ENCODE measurements at regions not wholly inside any gene's neighbourhood (a gene's known extent, or its start where the extent isn't known, plus 50 kb on each side); places are given as distances from the start of the nearest gene placed in this dataset.

DNA sequence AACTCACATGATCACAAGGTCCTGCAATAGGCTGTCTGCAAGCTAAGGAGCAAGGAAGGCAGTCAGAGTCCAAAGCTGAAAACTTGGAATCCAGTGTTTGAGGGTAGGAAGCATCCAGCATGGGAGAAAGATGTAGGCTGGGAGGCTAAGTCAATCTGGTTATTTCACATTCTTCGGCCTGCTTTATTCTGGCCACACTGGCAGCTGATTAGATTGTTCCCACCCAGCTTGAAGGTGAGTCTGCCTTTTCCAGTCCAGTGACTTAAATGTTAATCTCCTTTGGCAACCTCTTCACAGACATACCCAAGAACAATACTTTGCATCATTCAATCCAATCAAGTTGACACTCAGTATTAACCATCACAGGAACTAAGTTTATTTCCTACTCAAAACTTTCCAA, 453.4 kb downstream of the TLE4 start:
- FAIRE-seq (no peak), DNase-seq (ENCODE audit: low spot score in 2 of 2) (no peak)

DNA sequence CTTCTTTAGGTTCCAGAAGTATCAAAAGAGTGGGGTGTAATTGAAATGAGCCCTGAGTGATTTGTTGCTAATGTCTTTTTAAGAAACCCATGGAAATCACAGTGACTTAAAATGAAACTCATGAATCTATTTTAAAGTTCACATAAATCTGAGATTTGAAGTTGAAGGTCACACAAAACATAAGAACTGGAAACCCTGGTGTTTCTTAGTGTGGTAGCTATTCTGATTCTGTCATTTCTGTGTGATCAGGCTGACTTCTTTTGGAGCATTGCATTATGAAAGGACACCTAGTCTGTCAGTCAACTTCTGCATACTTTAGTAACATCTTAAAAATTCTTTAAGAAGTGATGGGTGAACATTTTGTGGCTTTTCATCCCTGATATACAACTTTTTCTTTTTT, 448.8 kb downstream of the TLE4 start:
- FAIRE-seq (no peak), DNase-seq (ENCODE audit: low spot score in 2 of 2) (no peak)

DNA sequence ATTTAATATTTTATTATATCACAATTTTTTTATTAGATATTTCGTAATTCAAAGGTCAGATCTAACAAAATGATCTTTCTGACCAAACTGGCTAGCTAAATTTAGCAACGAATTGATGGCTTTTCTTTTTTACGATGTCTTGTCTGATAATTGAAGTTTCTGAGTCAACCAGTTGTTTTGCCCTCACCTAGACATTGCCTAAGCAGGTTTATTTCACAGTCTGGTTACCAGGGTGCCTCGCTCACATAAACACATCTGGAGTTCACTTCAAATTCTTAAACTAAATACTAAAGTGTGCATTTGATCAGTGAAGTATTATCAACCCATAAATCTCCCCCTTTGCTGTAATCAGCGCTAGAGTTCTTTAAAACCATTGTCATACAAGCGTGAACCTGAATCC, 448.3 kb downstream of the TLE4 start:
- DNase-seq (ENCODE audit: low spot score in 2 of 2): no peak
- no peak for FAIRE-seq

DNA sequence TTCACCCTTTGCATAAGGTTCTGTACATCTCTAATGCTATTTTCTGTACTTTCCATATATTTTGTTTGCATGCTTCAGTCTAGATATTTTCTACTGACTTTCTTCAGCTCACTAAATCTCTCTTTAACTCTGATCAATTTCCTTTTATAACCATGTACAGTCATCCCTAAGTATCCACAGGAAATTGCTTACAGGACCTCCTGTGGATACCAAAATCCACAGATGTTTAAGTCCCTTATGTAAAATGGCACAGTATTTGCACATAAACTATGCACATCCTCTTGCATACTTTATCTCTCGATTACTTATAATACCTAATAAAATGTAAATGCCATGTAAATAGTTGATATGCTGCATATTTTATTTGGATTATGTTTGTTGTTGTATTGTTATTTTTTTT, 442.1 kb downstream of the TLE4 start:
- FAIRE-seq: no peak
- DNase-seq (ENCODE audit: low spot score in 2 of 2): no peak

DNA sequence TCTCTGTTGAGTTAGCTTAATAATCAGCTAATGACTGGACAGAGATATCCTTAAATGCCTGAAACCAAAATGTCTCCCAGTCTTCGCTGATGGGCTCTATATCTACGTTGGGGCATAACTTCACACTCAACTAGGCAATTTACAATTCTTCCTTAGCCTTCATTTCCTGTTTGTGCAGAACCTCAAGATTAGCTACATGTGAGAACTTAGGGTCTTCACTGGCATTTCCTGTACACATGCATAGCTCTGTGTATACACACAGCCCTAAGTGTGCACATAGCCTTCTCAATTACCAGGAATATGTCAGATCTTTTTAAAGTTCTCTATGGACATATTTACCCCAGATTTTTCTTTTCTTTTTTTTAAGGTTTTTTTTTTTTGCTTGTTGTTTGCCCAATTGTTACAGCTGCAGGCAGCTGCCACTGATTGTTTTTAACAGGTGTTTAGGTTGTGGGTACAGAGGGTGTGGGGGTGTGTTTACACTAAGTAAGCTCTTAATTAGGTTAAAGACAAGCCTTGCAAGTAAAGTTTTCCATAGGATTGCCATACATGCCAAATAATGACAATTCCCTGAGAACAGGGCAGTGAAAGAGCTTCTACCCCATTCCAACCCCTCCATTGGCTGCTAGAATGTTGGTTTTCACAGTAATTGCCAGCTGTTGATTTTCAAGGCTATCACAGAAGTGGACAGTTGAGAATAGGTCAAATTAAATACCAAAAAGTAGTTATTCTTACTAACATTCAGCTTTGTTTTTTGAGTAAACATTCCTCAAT, 441.0 kb downstream of the TLE4 start:
- no peak for DNase-seq (ENCODE audit: low spot score in 2 of 2)
- FAIRE-seq: no peak

DNA sequence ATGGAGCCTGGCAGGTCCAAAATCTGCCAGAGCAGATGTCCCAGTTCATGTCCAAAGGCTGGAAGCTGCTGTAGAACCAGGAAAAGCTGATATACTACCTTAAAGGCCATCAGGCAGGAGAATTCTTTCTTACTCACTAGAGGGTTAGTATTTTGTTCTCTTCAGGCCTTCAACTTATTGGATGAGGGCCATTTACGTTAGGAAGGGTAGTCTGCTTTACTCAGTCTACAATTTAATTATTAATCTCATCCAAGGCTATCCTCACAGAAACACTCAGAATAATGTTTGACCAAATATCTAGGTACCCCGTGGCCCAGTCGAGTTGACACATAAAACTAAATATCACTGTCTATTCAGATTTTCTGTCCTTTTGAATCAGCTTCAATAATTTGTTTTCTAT, 437.4 kb downstream of the TLE4 start:
- DNase-seq (ENCODE audit: low spot score in 2 of 2): no peak
- FAIRE-seq: no peak

DNA sequence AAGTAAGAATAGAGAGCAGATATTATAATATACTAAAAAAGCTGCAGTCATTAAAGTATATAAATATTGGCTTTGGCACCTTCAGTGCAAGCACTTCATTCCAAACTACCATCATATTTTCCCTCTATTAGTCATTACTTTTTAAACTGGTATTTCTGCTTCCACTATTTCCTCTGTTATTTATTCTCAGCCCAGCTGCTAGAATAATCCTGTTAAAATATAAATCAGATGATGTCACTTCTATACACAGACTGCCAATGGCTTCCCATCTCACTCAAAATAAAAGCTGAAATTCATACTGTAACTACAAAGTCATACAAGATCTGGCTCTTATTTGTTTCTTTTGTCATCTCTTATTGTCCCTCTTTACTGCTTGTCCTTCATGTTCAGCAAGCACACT, 432.9 kb downstream of the TLE4 start:
- no peak for FAIRE-seq
- DNase-seq (ENCODE audit: low spot score in 2 of 2): no peak

DNA sequence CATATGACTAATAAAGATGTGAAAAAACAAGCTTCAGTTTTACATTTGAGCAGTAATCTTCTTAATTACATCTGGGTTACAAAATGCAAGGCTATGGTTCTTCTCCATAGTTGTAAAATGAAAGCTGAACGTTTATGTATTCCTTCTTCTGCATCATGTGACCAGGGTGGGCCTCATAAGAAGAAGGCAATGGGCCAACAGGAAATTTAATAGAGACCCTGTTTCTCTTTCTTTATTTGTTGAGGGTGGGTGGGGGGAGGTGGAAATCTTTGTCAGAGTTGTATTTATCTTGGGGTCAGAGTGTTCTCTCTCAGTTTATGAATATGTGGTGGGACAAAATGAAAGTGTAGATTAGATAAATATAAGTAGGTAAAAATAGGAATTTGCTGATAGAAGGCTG, 418.8 kb downstream of the TLE4 start:
- no peak for FAIRE-seq

DNA sequence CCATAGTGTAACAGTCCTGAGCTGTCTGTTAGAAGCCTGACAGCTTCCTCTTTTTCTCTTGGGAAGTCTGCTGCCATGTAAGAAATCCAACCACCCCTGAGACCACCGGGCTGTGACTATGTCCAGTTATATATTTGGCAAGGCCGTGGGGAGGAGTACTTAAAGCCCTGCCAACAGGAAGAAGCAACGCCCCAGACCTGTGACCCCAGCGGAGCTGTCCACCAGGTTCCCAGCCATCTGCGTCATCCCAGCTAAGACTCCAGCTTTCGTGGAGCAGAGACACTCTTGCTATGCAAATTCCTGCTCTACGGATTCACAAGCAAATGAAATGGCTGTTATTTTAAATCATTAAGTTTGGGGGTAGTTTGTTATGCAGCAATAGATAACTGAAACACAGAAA, 417.3 kb downstream of the TLE4 start:
- DNase-seq (ENCODE audit: low spot score in 2 of 2): no peak
- FAIRE-seq: no peak

More for the DNA sequence above, 418.8 kb downstream of the TLE4 start:
- DNase-seq (ENCODE audit: low spot score in 2 of 2): no peak

DNA sequence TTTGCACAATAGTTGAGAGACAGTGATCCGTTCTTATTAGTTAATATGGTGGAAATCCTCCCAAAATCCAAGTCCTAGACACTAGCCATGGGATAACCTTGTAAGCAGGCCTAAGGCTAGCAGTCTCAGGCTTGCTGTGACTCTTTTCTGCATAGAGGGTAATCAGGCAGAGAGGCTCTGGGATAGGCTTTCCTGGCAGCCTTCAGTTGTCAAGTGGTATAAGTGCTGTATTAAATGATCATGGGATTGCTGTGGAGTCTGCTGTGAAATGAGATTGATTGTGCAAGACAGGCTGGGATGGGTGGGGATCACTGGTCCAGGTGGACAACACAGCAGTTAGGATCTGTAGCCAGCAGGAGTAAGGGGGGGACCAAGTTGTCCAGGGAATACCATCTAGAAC, 416.4 kb downstream of the TLE4 start:
- DNase-seq (ENCODE audit: low spot score in 2 of 2) (no peak), FAIRE-seq (no peak)

DNA sequence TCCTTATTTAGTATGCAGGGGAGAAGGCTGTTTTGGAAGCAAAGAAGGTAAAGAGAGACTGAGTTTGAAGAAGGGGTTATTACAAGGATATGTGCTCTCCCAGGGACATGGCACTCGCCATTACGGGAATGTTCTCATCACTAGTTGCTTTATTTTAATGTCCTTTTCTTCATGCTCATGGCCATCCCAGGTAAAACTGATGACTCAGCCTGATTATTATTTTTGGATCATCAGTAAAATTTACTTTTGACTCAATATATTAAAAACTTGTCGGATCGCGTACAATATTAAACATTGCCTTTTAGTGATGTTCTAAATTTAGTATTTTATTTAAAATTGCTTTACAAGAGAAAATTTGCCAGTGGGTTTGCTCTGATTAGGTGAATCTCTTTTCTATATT, 414.7 kb downstream of the TLE4 start:
- FAIRE-seq: no peak
- no peak for DNase-seq (ENCODE audit: low spot score in 2 of 2)

DNA sequence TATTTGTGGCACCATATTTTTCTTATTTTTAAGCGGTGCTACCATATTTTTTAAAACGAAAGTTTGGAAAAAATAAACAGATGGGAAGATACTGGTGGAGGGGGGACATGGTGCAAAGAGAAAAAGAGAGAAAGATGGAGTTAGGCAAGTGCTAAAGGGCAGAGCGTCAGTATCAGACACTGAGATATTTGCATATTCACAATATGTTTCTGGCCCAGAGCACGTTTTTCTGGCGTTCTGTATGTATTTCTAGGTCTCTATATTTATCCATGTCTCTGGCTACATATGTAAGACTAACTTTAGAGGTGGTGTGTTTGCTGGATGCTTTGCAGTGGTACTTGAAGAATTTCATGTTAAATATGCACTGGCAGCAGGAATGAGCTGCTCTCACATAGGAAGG, 414.0 kb downstream of the TLE4 start:
- FAIRE-seq: no peak
- DNase-seq (ENCODE audit: low spot score in 2 of 2): no peak

DNA sequence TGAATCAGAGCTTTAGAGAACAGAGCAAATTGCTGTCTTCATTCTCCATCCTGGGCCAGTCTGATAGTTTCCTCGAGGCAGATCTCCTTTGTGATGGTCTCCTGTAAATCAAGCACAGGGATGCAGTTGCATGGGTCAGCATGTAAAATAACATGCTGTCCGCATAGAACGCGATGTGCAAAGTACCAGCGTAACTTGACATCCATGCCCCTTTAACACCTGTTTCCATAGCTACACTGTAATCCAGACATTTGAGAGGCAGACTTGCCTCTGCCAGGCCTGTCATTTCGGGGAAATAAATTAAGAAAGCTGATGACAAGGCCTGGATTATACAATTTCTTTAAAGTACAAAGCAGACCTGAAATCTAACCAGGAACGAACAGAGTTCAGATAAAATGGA, 413.5 kb downstream of the TLE4 start:
- DNase-seq (ENCODE audit: low spot score in 2 of 2) (no peak), FAIRE-seq (no peak)

DNA sequence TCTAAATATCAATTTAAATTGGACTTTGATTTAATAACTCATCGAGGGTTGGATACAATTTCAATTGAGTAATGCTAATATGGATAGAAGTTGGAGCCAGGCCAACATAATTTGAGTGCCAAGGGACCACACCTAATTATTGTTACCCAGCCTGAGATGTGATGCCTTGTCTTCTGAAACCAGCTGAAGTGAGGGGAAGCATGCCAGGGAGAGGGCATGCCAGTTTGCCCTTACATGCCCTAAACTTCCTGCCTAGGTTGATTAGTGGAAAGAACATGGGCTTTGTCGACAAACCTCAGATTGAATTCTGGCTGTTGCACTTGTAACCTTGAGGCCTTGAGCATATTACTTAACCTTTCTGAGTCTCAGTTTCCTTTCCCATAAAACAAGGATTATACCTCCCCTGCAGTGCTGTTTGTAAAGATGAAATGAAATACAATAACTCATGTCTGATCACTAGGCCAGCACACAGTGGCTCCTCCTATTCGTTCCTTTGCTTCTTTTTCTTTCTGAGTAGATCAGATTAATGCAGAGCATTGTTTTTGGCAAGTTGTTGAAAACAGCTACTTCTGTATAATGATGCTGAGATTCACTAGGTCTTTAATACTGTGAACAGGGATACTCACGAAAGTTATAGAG, 412.8 kb downstream of the TLE4 start:
- no peak for FAIRE-seq

DNA sequence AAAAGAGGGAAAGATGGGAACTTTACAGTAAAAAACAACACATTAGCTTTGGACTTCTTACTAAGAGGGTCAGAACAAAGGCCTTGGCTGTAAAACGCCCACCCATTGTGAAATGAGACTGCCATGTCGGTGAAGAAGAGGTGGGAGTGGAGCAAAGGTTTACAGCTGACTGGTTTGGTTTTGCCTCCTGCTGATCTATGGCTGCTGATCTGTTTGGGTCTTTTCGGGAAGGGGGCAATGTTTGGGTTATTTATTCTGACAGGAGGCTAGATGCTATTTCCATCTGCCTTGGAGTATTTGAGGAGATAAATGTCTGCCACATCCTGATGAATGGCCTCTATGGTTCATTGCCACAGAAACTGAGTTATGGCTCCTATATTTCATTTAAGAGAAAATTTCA, 408.7 kb downstream of the TLE4 start:
- DNase-seq (ENCODE audit: low spot score in 2 of 2): no peak
- no peak for FAIRE-seq

More for the DNA sequence above, 412.8 kb downstream of the TLE4 start:
- DNase-seq (ENCODE audit: low spot score in 2 of 2): no peak

DNA sequence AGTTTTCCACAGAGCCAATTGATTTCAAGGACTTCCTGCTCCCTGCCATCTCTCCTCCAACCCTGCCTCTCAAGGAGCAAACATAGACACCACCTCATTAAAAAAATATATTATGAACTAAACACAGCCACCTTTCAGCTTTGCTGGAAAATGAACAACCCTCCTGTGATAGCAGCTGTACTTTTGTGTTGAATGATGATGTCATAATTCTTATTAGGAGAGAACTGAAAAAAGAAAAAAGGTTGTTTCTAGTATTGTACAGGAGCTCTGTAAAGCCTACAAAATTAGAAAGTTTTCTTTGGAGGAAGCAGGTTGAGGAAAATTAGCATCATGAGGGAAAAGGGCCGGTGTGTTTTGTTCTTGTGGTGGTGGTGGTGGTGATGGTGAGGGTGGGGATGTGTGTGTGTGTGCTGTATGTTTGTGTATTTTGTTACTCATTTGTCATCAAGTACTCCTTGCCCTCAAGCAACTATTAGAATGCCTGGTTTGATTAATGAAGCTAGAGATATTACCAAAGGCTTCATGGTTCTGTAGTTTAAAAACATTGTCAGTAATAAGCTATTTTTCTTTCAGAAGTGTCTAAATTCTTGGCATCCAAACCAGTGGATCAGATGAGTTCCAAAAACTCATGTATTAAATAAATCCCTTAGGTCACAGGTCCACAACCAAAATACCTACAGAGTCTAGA, 405.9 kb downstream of the TLE4 start:
- DNase-seq (ENCODE audit: low spot score in 2 of 2) (no peak), FAIRE-seq (no peak)

DNA sequence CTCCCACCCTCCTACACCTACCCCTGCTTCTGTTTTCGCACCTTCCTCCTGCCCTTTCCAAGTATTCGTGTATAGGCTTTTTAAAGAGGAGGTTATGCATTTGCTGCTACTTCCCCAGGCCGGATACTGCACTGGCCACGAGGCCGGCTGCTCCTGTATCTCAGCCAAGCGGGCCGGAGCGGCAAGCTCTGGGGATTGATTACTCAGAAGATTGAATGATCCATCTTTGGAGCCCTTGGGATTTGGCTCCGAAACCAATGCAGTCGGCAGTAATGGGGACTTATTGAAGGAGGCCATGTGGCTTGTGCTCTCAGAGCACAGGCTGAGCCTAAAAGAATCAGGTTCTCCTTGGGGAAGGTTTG, 405.3 kb downstream of the TLE4 start:
- FAIRE-seq: no peak
- no peak for DNase-seq (ENCODE audit: low spot score in 2 of 2)

DNA sequence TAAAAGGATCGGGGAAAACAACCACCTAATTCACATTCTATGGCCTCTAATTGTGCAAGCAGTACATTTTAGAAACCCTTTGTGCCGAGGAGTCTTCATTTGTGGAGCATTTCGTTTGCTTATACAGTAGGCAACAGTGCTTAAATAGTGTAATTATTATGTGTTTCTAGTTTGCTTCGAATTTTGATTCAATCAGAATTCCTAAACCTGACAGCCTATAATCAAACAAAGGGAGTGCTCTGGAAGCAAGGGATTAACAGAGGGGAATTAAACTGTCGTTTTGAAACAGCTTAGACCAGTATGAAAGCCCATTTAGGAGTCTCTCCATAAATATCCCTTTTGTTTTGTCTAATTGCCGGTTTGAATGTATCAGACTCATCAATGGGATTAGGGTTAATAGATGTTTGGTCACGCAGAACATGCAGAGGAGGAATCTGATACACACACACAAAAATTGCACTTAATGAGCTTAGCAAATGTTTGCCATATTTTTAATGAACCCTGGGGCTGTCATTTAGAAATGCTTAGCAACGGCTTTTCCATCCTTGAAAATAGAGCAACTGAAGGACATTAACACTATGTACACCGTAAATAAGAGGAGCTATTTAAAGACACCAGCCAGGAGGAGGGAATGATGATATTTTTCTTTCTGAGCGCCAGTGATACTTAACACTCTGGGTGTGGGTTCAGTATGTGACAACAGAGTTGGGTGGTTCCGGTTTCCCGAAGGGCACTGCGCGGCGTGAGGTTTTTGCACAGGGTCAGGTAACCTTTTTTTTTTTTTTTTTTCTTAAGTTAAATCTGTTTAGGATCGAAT, 404.7 kb downstream of the TLE4 start:
- FAIRE-seq (no peak), DNase-seq (ENCODE audit: low spot score in 2 of 2) (no peak)

DNA sequence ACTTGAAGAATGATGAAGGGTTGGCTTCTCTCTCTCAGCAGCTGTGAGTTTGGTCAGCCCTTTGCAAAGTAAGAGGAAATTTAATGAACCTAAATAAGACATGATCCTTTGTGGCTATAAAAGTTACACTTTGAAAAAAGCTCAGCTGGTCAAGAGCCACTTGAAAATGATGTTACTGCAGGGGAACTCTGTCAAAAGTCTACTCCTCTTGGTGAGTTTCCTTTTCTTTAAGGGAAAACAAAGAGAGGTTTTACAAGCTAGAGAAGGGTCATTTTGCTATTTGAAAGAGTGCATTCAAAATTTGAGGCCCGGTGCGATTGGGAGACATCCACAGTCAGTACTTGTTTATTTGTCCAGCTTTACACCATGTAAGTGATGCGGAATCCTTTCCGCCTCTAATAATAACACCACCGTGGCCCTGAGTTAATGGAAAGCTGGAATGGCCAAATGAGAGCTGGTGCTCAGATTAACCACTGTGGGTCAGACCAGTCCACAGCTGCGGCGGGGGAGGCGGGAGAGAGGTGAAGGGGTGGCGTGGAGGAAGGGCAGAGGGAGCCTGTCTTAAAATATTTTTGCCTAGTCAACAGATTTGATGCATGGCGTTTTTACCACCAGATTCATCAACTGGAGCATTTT, 404.0 kb downstream of the TLE4 start:
- DNase-seq (ENCODE audit: low spot score in 2 of 2) (no peak), FAIRE-seq (no peak)

DNA sequence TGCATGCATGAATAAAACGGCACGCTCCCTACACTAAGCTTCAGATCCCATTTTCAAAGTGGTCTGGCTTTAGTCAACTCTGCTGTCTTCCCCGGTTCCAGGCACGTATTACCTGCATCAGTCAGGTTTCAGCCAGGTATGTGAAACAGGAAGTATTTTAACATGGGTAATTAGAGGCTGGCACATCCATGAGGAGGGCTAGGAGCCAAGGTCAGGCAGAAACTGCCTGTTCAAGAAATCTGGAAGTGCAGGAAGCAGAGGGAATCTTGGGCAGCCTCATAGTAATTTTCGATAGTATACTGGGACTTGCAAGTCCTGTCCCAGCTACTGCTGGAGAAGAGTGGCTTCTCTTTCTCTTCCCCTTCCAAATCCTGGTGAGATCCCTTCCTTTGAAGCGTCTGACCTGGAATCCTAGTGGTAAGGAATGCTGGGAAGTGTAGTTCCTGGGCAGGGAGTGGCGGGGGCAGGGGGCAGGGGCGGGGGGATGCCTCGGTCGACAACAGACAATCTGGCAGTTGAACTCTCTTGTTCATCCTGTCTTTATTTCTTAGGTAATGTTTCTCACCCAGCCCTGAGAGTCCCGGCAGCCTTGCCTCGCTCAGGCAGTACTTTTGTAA, 403.1 kb downstream of the TLE4 start:
- no peak for DNase-seq (ENCODE audit: low spot score in 2 of 2)
- no peak for FAIRE-seq

All from frontal cortex (tissue), 3 donors.